ENCODE measurements at regions not wholly inside any gene's neighbourhood (a gene's known extent, or its start where the extent isn't known, plus 50 kb on each side); places are given as distances from the start of the nearest gene placed in this dataset.

DNA sequence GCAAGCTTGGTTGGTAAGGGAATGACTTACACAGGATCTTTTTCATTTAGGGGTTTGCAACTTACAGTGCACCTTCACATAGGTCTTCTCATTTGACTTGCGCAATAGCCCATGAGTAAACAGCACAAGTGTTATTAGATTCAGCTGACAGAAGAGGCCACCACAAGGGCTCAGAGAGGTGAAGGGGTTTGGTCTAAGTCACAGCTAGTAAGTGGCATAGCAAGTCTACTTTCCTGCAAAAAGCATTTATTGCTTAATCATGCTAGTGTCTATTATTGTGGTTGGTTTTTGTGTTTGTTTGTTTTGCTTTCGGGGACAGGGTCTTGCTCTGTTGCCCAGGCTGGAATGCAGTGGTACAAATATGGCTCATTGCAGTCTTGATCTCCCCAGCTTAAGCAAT, 83.3 kb downstream of the SPRY1 start:
- no peak for DNase-seq
- TF ChIP-seq POLR2A (IDR thresholded peaks at IDR 0.05; ENCODE audit: low read length): no peak
- no peak for TF ChIP-seq GATA1 (IDR thresholded peaks at IDR 0.05; ENCODE audit: low read depth, low read length)

GRCh38 chr4:123480706-123481418, 84.3 kb downstream of the SPRY1 start:
- TF ChIP-seq GATA1 (IDR thresholded peaks at IDR 0.05; ENCODE audit: low read depth, low read length) (no peak), POLR2A (IDR thresholded peaks at IDR 0.05; ENCODE audit: low read length) (no peak)
- DNase-seq: peak; percentile 11 to 51

DNA sequence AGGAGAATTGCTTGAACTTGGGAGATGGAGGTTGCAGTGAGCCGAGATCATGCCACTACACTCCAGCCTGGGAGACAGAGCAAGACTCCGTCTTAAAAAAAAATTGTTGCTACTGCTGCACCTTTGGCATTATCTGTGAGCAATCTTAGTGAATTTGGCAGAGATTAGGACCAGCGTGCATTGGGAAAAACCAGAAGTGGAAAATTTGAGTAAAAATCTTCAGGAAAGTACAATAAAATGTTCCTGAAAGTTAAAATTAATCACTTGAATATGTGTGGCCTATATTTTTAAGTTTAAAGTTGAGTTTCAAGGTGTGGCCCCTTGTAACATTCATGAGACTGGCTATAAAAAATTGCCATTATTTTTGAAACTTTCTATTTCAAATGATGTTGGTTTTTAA, 85.1 kb downstream of the SPRY1 start:
- TF ChIP-seq GATA1 (IDR thresholded peaks at IDR 0.05; ENCODE audit: low read depth, low read length) (no peak), POLR2A (IDR thresholded peaks at IDR 0.05; ENCODE audit: low read length) (no peak)
- no peak for DNase-seq

- TF ChIP-seq GATA1 (IDR thresholded peaks at IDR 0.05; ENCODE audit: low read depth, low read length) (no peak), POLR2A (IDR thresholded peaks at IDR 0.05; ENCODE audit: low read length) (no peak)
- peak in 1 of 2 experiments; percentile 47 for DNase-seq
Measured at GRCh38 chr4:123484291-123484926, 87.8 kb downstream of the SPRY1 start.

DNA sequence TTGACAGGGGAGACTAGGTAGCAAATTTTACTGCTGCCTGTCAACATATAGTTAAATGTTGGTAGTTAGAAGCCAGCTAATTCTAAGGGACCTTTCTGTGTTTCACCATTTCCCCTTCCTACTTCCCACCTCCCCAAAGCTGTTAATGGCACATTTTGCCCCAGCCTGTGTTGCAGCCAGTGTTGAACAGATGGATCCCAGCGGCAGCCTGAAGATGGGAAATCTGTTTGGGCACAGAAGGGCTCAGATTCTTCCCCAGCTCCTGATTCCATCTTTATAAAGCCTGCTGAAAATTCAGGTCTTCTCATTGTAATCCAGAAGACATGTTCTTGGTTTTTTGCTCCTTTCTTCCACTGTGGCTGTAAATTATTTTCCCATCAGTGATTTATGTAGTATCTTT, 89.0 kb downstream of the SPRY1 start:
- DNase-seq: no peak
- TF ChIP-seq GATA1 (IDR thresholded peaks at IDR 0.05; ENCODE audit: low read depth, low read length) (no peak), POLR2A (IDR thresholded peaks at IDR 0.05; ENCODE audit: low read length) (no peak)

- DNase-seq: peak; percentile 11 to 20
- TF ChIP-seq GATA1 (IDR thresholded peaks at IDR 0.05; ENCODE audit: low read depth, low read length) (no peak), POLR2A (IDR thresholded peaks at IDR 0.05; ENCODE audit: low read length) (no peak)
Measured at GRCh38 chr4:123488916-123489315, 92.3 kb downstream of the SPRY1 start.

- DNase-seq: no peak
- TF ChIP-seq POLR2A (IDR thresholded peaks at IDR 0.05; ENCODE audit: low read length): no peak
Measured at GRCh38 chr4:123495530-123495929, 98.9 kb downstream of the SPRY1 start.

GRCh38 chr4:123496421-123496820, 99.8 kb downstream of the SPRY1 start:
- TF ChIP-seq GATA1 (IDR thresholded peaks at IDR 0.05; ENCODE audit: low read depth, low read length) (no peak), POLR2A (IDR thresholded peaks at IDR 0.05; ENCODE audit: low read length) (no peak)
- DNase-seq: no peak

GRCh38 chr4:123497340-123497739, 100.7 kb downstream of the SPRY1 start:
- no peak for DNase-seq

DNA sequence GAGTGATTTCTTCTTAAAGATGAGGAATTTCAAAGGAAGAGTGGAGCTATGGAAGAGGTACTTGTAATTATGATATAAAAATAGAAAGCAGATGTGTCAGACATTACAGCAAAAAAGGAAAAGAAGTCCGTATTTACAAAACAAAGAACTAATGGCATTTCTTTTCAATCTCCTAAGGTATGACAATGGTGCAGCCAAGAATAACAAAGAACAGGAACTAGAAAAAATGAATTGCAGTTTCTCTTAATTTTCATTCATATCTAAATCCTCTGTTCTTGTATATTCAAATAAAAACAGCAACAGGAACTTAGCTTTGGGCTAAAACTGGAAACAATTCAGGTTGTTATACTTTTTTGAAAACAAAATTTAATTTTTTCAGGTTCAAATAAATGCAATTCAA, 105.1 kb downstream of the SPRY1 start:
- DNase-seq: no peak
- no peak for TF ChIP-seq POLR2A (IDR thresholded peaks at IDR 0.05; ENCODE audit: low read length)
- no peak for TF ChIP-seq GATA1 (IDR thresholded peaks at IDR 0.05; ENCODE audit: low read depth, low read length)

More at GRCh38 chr4:123497340-123497739, 100.7 kb downstream of the SPRY1 start:
- TF ChIP-seq GATA1 (IDR thresholded peaks at IDR 0.05; ENCODE audit: low read depth, low read length) (no peak), POLR2A (IDR thresholded peaks at IDR 0.05; ENCODE audit: low read length) (no peak)

GRCh38 chr4:123503698-123504363, 107.2 kb downstream of the SPRY1 start:
- no peak for DNase-seq
- TF ChIP-seq GATA1 (IDR thresholded peaks at IDR 0.05; ENCODE audit: low read depth, low read length): no peak
- no peak for TF ChIP-seq POLR2A (IDR thresholded peaks at IDR 0.05; ENCODE audit: low read length)

DNA sequence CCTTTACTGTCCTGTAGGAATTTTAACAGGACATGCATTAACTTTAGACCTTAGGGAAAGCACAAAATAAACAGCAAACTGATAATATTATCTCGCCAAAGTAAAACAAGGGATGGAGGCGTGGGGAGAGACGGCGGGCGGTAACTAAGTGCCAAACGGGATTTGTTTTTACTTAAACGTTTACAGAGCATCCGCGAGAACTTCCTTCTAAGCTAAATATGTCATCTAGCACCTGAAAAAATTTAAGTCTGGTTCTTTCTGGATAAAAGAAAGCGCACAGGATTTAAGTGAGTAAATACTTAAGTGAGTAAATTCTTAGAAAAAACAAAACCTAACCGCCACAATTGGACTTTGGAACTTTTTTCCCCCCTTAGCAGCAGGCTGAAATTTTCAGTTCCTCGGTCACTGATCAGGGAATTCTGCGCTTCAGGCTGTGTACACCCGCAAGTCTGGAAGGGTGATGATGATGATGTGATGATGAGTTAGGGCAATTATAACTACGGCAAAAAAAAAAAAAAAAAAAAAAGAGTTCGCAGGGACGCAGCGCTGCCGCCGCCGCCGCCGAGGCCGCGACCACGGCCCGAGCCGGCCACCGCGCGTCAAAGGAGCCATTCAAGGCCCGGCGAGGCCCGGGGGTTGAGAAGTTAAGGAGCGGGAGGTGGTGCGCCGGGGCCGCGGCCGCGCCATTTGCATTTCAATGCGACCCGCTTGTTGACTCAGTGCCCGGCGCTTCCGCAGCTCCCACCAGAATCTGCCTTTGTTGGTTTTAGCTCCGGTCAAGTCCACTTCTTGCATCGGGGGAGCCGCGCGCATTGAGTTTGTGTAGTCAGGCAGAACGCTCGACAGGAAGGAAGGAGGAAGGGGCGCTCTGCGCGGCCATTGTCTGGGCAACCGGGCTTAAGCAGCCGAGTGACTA, 108.8 kb downstream of the SPRY1 start:
- TF ChIP-seq GATA1 (IDR thresholded peaks at IDR 0.05; ENCODE audit: low read depth, low read length): no peak
- no peak for TF ChIP-seq POLR2A (IDR thresholded peaks at IDR 0.05; ENCODE audit: low read length)
- DNase-seq: peak; percentile 43 to 70

DNA sequence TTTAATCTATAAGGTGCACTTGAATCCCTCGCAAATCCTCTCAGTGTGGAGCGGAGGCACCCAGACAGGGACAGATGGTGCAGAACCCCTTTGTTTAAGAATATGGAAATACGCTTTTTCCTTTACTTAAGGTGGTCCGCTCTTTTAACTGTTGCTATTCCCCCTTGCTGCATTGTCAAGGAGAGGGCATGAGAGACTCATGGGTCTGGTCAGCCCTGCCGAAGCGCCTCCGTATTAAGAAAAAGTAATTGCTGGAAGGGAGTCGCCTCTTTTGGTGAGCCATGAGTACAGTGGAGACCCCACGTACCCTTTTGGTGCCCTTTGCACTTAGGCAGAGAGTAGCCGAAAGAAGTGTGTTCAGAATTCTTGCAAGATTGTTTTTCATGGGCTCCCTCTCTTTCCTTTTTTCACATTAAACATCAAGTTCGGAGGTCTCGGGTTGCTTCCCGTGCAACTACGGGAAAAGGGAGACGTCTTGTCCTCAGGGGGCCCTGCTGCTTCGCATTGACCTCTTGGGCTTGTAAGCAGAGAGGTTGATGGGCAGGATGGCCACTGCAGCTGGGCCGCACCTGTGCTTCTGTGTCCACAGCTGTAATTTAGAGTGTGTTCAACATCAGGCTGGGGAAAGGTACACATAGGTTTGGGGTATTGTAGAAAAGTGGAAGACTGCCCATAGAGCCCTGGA, 109.6 kb downstream of the SPRY1 start:
- no peak for DNase-seq
- no peak for TF ChIP-seq GATA1 (IDR thresholded peaks at IDR 0.05; ENCODE audit: low read depth, low read length)

Measured in erythroblast (primary cell).